Mammary epithelial cell (primary cell): ENCODE measurements at regions not wholly inside any gene's neighbourhood (a gene's known extent, or its start where the extent isn't known, plus 50 kb on each side); places are given as distances from the start of the nearest gene placed in this dataset.

Experiments
- CTCF ChIP-seq, 2 donors: IDR thresholded peaks in 1 of 2; conservative IDR thresholded peaks in 1 of 2; 2 replicates each; pipeline ENCODE4 v1.5.1; 2011 to 2012; ENCODE audit warnings: inconsistent platforms in 2 of 2, low read length in 2 of 2, mild to moderate bottlenecking in 2 of 2, control low read depth in 1 of 2, low read depth in 1 of 2; ENCODE audit not compliant: insufficient read depth in 1 of 2; ENCODE audit errors: extremely low read depth in 1 of 2
- EZH2 ChIP-seq: IDR thresholded peaks from 2 replicates; pipeline ENCODE4 v1.6.1; 2012; ENCODE audit warnings: low read length, inconsistent platforms, borderline replicate concordance

GRCh38 chr12:107978201-107978600 is 150.9 kb upstream of the WSCD2 start:
- TF ChIP-seq CTCF (conservative IDR thresholded peaks at IDR 0.05 in 1 of 2, IDR thresholded peaks at IDR 0.05 in 1 of 2; ENCODE audit: extremely low read depth in 1 of 2, insufficient read depth in 1 of 2, low read depth in 1 of 2, low read length in 2 of 2) (no peak), EZH2 (no peak)
